GM18867 (cell line): ENCODE measurements at regions not wholly inside any gene's neighbourhood (a gene's known extent, or its start where the extent isn't known, plus 50 kb on each side); places are given as distances from the start of the nearest gene placed in this dataset.
"Not testable (repeated sequence)": the region's sequence is repeated elsewhere in the genome, so short reads cannot be mapped to it uniquely, and the experiment has no call there.

Experiments
- ATAC-seq: cut with Tn5 transposase; IDR thresholded peaks from one replicate; pipeline ENCODE4 v1.9.1; 2021; ENCODE audit warnings: mild to moderate bottlenecking, moderate library complexity; ENCODE audit not compliant: unreplicated experiment

DNA sequence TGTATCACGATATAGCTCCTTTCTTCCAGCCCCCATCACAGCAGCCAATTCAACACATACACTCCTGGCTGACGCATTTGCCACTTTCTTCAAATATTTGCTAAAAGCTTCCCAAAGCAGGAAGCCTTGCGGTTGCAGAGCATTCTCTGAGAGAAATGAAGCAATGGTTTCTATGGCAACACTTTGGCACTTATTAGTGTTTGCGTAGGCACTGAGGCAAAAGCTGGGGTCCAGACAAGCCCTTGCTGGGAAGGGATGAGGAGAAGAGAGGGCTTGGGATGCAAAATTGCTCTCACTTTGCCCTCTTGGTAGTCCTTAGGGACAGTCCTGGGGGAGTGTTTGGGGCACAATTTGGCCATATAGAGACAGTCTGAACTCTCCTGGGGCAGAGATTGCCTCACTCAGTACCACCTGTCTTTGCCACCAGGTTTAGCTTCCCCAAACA, 55.0 kb upstream of the PAK3 start:
- ATAC-seq, result no peak

DNA sequence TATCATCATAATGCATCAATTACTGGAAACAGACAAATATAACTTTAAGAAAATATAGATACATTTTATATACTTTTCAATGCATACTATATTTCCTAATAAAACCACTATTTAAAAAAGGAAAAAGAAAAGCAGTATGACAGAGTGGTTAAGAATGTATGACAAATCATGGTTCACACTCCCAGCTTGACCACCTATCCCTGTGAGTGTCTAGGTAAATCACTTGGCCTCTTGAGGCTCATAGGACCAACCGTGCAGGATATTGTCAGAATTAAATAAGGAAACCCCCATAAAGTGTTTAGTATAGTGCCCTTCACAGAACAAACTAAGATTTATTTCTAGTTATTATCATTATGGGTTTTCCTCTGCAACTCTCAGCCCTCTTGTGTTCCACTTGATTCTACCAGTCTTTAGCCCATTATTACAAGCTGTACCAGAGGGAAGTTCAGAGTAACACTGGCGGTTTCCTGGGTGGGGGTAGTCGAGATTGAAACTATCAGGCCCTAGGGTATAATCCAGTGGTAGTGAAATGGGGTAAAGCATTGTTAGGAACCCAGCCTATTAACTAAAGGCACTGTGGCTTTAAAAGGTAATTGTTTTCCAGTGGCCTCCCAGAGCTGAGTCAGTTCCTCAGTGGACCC, 55.5 kb upstream of the PAK3 start:
- ATAC-seq, result no peak

DNA sequence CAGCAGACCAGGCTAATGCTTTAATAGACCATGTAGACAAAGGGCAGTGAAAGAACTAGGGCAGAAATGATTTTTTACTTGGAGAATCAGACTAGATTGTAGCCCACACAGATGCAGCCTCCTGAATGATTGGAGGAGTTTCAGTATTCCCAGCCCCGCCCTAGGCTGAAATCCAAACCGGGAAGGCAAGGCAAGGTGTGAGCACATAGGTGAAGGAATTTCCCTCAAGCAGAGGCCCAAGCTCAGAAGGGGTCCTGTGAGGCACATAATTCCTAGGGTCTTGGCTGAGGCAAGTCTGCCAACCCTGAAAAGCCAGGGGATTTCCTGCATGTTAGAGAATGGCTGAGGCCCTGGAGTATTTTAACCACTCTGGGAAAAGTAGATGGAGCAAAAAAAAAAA, 56.4 kb upstream of the PAK3 start:
- no peak for ATAC-seq

DNA sequence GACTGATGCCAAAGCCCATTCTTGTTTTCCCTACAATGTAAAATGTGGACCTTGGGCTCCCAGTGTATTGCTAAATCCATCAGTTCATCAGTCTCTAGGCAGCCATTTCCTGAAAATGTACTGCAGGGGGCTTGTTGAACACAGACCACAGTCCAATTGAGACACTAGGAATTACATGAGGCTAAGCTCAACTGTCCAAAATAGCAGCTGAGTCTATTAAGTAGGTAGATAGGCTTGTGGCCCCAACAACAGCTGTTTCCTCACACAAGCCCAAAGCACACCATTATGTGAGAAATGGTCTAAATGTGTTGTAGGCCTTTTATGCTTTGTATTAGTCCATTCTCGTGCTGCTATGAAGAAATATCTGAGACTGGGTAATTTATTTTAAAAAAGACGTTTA, 60.0 kb upstream of the PAK3 start:
- no peak for ATAC-seq

DNA sequence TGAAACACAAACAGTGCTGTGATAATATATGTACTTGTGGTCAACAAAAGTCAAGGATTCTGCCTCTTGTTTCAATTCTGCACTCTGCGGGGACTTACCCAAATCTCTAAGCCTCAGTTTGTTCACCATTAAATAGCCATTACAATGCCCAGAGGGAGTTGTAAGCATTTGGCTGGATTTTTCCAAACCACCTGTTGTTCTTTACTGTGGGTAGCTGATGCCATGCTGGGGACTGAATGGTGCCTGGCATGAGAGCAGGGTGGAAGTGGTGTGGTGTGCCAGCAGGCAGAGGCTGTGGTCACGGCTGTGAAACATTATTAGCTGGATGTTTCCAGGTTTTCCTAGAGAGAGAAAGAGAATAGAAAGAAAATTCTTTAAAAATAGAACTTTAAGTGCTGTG, 60.7 kb upstream of the PAK3 start:
- ATAC-seq, result no peak

DNA sequence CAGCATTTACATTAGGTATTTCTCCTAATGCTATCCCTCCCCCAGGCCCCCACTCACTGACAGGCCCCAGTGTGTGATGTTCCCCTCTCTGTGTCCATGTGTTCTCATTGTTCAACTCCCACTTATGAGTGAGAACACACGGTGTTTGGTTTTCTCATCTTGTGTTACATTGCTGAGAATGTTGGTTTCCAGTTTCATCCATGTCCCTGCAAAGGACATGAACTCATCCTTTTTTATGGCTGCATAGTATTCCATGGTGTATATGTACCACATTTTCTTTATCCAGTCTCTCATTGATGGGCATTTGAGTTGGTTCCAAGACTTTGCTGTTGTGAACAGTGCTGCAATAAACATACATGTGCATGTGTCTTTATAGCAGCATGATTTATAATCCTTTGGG, 73.0 kb upstream of the PAK3 start:
- not testable (repeated sequence) for ATAC-seq

DNA sequence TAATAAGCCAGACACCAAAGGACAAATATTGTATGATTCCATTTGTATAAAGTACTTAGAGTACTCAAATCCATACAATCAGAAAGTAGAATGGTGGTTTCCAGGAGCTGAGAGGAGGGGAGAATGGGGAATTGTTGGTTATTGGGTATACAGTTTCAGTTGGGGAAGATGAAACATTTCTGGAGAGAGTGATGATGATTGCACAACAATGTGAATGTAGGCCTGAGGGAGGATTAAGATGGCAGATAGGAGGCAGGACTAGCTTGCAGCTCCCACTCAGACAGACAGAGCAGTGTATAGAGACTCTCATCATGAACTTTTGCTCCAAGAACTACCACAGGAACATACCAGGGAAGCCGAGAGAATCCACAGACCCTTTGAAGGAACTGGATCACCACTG, 75.7 kb upstream of the PAK3 start:
- no peak for ATAC-seq

DNA sequence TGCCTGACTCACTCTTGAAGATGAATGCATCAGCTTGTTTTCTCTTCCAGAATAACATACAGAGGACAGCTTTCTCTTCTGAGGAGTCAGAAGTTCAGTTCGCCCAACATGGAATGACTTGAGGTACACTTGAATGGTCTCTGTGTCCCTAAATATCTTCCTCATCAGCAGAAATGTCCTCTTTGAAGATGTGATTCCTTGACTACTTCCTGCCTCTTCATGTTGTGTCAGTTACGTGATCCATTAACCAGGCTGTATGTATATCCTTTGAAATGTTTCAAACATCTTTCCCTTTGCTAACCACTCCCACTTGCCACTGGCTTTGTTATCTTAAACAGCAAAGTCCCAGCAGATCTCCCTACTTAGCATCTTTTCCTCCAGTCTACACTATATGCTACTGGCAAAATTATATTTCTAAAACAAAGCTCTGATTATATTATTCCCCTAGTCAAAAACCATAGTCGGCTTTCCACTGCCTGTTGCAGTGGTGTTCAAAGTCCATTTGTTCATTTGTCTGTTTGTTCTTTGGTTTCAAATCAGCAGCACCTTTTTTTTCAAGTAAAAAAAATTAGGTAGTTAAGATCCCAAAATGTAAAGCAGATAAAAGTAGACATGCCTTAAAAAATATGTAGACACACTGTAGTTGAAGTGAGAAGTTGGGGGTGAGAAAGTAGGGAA, 82.1 kb upstream of the PAK3 start:
- ATAC-seq, result no peak

DNA sequence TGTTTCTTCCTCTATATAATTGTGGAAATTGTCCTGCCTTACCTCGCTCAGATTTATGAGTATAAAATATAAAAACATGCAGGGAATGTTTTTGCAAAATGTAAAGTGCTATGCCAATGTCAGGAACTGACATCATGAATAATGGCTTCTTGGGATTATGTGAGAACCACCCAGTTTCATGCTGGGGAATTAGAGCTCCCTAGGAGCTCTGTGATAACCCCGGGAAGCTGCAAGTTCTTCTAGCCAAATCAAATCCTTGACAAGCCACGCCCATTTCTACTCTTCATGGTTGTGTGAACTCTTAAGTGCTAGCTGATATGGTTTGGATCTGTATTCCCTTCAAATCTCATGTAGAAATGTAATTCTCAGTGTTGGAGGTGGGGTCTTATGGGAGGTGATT, 85.9 kb upstream of the PAK3 start:
- ATAC-seq, result no peak

DNA sequence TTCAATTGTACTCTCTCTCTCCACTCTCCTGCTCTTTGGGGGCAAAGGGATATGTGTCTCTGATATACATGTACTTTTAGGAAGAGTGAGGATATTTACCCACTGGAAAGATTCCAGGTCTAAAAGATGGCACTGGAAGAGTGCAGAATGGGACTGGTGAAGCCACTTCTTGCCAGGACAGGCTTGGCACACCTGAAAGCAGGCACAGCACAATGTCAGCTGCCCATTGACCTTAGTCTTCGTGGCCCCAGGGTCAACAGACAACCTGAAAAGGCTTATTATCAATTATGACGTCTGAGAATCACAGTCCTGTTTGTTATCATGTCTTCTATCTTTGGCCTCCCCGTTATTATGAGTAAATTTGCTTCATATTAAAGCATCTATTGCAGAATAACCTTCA, 86.7 kb upstream of the PAK3 start:
- no peak for ATAC-seq

DNA sequence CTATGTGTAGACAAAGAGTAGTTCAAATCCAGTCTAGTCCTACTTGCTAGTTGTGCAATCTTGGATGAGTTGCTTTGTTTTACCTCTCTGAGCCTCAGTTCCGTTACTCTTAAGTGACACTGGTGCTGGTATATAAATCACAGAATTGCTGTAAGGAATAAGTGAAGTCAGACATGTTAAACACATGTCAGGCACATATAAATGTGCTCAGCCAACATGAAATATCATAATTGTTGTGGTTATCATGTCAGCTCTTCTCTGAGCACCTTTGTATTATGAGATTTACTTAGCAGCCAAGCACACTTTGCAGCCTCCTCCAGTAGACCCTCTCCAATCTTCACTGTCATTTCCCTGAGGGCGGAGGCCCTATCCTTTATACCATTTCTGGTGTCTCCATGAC, 87.9 kb upstream of the PAK3 start:
- ATAC-seq, result no peak

DNA sequence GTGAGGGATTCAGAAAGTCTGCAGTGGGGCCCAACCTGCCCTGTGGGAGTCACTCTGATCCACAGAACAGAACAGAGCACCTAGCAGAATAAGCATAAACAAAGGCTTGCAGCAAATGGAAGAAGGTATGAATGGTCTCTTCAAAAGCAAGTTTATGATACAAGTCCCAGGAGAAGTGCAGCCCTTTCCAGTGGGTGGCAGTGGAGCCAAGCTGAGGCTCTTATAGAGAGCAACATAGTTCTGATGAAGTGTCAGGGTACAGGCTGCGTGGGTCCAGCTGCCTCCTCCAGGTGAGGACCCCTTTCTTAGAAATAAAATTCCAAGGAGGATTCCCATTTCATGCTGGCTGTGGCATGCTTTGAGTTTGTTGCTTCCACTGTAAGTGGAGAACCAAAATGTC, 88.8 kb upstream of the PAK3 start:
- no peak for ATAC-seq

DNA sequence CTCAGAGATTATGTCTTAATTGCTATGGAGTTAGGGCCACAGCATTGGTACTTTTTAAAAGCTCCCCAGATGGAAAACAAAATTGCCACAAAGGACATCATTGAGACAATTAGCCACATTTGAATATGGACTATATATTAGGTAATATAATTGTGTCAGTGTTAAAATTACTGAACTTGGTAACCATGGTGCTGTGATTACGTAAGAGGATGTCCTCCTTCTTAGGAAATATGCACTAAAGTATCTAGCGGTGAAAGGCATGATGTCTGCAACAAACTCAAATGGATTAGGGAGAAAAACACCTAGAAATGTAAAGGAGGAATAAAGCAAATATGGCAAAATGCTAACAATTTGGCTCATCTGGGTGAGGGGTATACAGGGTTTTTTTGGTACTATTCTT, 89.9 kb upstream of the PAK3 start:
- ATAC-seq, result no peak

DNA sequence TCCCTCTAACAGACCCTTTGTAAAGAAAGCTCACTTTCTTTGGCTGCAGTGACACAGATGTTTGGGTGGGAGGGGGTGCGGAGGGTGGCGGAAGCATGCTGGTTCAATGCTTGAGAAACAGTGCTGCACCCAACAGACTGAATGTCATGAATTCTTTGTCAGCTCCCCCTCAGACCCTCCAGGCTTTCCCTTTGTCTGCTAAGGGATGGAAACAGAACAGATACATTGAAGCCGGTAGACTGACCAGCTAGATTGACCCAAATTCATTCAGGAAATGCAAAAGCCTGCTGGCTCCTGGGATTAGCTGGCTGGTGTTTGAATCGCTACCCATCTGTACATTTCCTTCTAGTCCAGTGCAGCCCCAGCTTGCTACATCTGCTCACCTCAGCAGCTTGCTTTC, 90.8 kb upstream of the PAK3 start:
- no peak for ATAC-seq

DNA sequence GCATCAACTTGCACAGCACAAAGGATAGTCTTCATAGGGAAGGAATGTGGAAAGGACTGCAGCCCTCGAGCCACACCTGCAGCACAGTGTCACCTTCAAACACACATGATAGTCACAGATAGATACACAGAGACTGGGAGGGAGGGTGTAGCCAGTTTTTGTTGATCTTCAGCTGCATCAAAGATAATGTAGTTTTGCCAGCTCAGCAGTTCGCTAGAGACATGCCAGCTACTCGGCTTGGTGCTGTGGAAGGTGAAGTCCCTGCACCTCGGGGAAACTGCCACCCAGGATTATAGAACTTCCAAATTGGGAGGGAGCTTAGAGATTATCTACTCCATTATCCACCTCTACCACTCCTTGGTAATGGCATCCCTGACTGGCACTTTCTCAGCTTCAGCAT, 92.9 kb upstream of the PAK3 start:
- no peak for ATAC-seq

DNA sequence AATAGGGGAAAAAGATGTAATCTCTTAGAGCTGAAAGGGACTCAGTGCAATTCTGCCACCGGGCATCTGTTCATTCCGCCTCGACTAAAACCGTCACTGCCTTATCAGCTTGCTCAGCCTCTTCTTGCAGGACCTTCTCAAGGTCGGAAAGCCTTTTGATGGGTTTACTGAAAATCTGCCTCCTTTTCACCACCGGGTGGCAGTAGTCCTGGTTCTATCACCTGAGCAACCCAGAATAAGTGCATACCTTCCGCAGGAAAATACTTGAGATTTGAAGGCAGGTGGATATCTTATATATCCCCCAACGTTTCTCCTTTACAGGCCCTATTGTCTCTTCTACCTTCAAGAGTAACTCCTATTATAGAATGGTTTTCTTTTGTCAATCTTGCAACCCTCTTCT, 103.4 kb upstream of the PAK3 start:
- ATAC-seq, result peak; percentile 75

DNA sequence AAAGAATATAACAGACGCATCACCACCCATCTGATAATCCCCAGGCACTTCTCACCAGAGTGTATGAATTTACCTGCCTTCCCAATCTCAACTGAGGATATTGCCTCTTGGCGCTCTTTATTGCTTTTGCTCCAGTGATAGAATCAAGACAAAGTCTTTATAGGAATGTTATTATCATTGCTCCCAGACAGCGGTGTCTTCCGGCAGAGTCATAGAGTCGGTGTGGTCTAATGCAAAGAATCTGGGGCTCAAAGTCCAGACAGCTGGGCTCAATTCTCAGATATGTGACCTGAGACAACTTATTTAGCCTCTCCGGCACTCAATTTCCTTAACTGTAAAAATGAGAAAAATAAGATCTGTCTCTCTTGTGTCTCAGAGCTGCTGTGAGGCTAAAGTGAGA, 106.1 kb upstream of the PAK3 start:
- ATAC-seq, result no peak

DNA sequence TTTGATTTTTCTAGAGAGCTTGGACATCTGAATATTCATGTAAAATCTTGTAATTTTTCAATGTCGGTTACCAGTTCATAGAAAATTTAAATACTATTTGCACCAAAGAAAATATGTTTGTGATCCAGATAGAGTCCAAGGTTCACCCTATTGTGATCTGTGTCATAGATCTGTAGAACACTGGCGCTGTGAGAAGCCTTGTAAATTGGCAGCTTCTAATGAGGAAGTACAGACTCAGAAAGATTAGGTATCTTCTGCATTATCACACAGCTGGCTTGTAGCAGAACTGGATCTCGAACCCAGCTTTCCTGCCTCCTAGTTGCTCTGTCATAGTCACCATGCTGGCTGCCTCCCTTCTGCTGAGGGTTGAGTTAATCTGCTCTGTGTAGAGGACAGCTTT, 106.5 kb upstream of the PAK3 start:
- no peak for ATAC-seq

DNA sequence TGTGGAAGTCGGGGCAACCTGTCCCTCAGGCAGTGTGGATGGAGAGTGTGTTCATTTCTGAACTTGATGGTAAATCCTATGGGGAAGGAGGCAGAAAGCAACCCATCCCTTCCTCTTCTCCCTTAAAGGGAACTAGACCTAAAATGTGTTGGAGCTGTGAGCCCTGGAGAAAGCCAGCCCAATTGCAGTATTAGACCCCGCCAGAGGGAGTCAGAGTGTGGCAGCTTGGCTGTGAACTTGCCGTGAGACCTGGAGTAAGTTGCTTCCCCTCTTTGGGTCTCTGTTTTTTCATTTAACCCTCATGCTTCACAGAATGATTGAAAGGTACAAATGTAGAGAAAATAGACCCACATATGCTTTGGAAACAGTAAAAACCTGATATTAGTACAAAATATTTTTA, 108.7 kb upstream of the PAK3 start:
- no peak for ATAC-seq

DNA sequence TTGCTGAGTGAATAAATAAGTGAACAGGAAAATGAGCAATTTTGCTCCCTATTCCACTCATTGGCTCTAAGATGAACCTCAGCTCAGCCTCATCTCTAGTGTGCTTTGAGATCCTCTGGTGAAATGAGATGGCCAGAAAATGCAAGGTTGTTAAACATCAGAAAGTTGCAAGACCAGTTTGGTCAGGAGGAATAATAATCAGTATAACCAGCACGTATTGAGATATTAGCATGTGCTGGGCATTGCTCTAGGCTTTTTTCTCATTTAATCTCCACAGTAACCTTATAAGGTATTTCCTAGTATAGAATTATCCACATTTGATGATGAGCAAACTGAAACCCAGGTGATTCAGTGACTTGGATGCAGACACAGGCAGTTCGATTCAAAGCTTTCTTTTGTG, 110.5 kb upstream of the PAK3 start:
- ATAC-seq, result no peak

DNA sequence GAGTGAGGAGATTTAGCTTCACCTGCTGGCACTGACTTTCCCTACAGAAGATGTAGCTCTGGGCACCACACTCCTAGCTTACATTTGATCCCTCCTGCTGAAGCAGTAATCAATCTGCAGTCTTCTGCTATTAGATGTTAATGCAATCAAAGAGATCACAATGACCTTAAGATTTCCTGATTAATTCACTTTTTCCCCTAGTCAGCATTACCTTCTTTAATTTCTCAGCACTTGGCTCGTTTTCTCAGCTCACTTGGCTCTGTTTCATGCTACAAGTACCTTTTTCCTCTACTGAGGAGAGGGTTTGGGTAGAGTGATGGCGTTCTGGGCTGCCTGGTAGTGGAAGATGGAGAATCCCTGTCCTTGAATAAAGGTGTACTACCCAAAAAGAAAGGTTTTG, 113.0 kb upstream of the PAK3 start:
- no peak for ATAC-seq

DNA sequence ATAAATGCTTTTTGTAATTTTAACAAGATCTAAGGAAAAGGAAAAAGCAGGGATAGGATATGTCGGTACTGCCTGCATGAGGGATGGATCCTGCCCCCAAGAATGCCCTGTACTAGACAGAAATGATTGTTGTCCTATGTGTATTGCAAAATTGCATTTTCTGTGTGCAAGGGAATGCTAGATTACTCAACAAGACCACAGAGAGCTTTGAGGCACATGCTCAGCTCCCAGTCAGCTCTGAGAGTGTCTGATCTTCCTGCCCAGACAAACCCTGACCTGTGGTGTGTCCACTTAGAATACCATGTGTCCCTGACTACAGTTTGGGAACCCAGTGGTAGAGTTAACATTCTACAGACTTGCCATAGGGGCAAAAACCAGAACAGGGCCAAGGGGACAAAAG, 129.2 kb upstream of the PAK3 start:
- no peak for ATAC-seq

DNA sequence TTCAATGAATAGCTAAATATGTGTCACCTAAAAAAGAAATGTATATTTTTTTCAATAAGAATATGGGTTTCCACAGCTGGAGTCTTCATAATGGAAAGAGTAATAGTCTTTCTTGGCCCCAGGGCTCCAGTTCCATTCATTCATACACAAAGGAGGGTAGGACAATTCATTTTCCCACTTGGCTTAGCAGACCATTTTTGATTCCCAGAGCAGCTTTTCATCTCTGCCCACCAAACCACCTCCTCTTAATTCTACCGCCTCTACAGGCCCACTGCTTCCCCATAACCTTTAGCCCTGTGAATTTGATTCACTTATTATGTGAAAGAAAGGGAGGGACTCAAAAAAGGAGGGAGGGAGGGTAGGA, 129.9 kb upstream of the PAK3 start:
- no peak for ATAC-seq
